Stimulated activated memory B cell treated with anti-CD40 and anti-IgM and Interleukin-4, amounts not matched to agents 10 μg/mL and 1 μg/mL and 100 μg/mL, for 72 hours (primary cell): ENCODE measurements at regions not wholly inside any gene's neighbourhood (a gene's known extent, or its start where the extent isn't known, plus 50 kb on each side); places are given as distances from the start of the nearest gene placed in this dataset.
A peak's percentile ranks its signal among the peaks of the same experiment; 100 is the strongest.

Source experiments
- ATAC-seq: fragments of 150-1000 bp; cut with Tn5 transposase; 2 replicates; pipeline ENCODE4 v1.10.0; 2021
- H3K27ac Mint-ChIP-seq: one replicate; pipeline ENCODE4 v1.8.0; 2022; ENCODE audit warnings: mild to moderate bottlenecking, mixed read lengths
- H3K27me3 Mint-ChIP-seq: one replicate; pipeline ENCODE4 v1.8.0; 2022; ENCODE audit warnings: mixed read lengths
- H3K36me3 Mint-ChIP-seq: one replicate; pipeline ENCODE4 v1.8.0; 2022; ENCODE audit warnings: mixed read lengths
- H3K4me1 Mint-ChIP-seq: one replicate; pipeline ENCODE4 v1.8.0; 2022; ENCODE audit warnings: mixed read lengths
- H3K4me3 Mint-ChIP-seq: one replicate; pipeline ENCODE4 v1.8.0; 2022; ENCODE audit warnings: mild to moderate bottlenecking, moderate library complexity, mixed read lengths
- H3K9me3 Mint-ChIP-seq: one replicate; pipeline ENCODE4 v1.8.0; 2022; ENCODE audit warnings: mixed read lengths

GRCh38 chr5:155485386-155485785, 471.8 kb downstream of the KIF4B start:
- no peak for ATAC-seq
- no peaks in the 10 kb centered on the region for H3K36me3 Mint-ChIP-seq
- peaks cover 5% of the 10 kb centered on the region for H3K9me3 Mint-ChIP-seq
- H3K4me1 Mint-ChIP-seq: no peaks in the 10 kb centered on the region
- no peak overlapping the region for H3K27ac Mint-ChIP-seq
- no peak overlapping the region for H3K4me3 Mint-ChIP-seq
- H3K27me3 Mint-ChIP-seq: peaks cover 9% of the 10 kb centered on the region

GRCh38 chr5:155489949-155490348, 476.4 kb downstream of the KIF4B start:
- Mint-ChIP-seq H3K4me1 (no peaks in the 10 kb centered on the region), H3K4me3 (no peak overlapping the region), H3K9me3 (peaks cover 5% of the 10 kb centered on the region), H3K27ac (no peak overlapping the region), H3K36me3 (no peaks in the 10 kb centered on the region), H3K27me3 (peaks cover 9% of the 10 kb centered on the region)
- ATAC-seq: no peak

- Mint-ChIP-seq H3K4me3 (no peak overlapping the region), H3K27me3 (peaks cover 9% of the 10 kb centered on the region), H3K4me1 (no peaks in the 10 kb centered on the region), H3K9me3 (peaks cover 5% of the 10 kb centered on the region), H3K27ac (no peak overlapping the region), H3K36me3 (no peaks in the 10 kb centered on the region)
- ATAC-seq: no peak
Measured at GRCh38 chr5:155492191-155492590, 478.6 kb downstream of the KIF4B start.

GRCh38 chr5:155504606-155505005, 491.1 kb downstream of the KIF4B start:
- Mint-ChIP-seq H3K4me3 (no peak overlapping the region), H3K9me3 (no peaks in the 10 kb centered on the region), H3K27ac (no peak overlapping the region), H3K36me3 (no peaks in the 10 kb centered on the region), H3K27me3 (peaks cover 9% of the 10 kb centered on the region), H3K4me1 (no peaks in the 10 kb centered on the region)
- peak; percentile 31 for ATAC-seq

- no peak for ATAC-seq
- Mint-ChIP-seq H3K36me3 (no peaks in the 10 kb centered on the region), H3K9me3 (no peaks in the 10 kb centered on the region), H3K27ac (no peak overlapping the region), H3K4me3 (no peak overlapping the region), H3K27me3 (peaks cover 11% of the 10 kb centered on the region), H3K4me1 (no peaks in the 10 kb centered on the region)
Measured at GRCh38 chr5:155507363-155507762, 493.8 kb downstream of the KIF4B start.

- peaks cover 11% of the 10 kb centered on the region for H3K27me3 Mint-ChIP-seq
- no peaks in the 10 kb centered on the region for H3K4me1 Mint-ChIP-seq
- H3K27ac Mint-ChIP-seq: no peak overlapping the region
- no peak overlapping the region for H3K4me3 Mint-ChIP-seq
- H3K9me3 Mint-ChIP-seq: no peaks in the 10 kb centered on the region
- ATAC-seq: no peak
- no peaks in the 10 kb centered on the region for H3K36me3 Mint-ChIP-seq
Measured at GRCh38 chr5:155508673-155509072, 495.1 kb downstream of the KIF4B start.

GRCh38 chr5:155512329-155512728, 498.8 kb downstream of the KIF4B start:
- H3K9me3 Mint-ChIP-seq: no peaks in the 10 kb centered on the region
- no peak overlapping the region for H3K27ac Mint-ChIP-seq
- no peaks in the 10 kb centered on the region for H3K4me1 Mint-ChIP-seq
- no peak for ATAC-seq
- no peak overlapping the region for H3K4me3 Mint-ChIP-seq
- H3K27me3 Mint-ChIP-seq: peaks cover 11% of the 10 kb centered on the region
- no peaks in the 10 kb centered on the region for H3K36me3 Mint-ChIP-seq

- H3K27me3 Mint-ChIP-seq: peaks cover 11% of the 10 kb centered on the region
- H3K4me1 Mint-ChIP-seq: no peaks in the 10 kb centered on the region
- no peak overlapping the region for H3K27ac Mint-ChIP-seq
- no peak overlapping the region for H3K4me3 Mint-ChIP-seq
- no peaks in the 10 kb centered on the region for H3K36me3 Mint-ChIP-seq
- no peaks in the 10 kb centered on the region for H3K9me3 Mint-ChIP-seq
- no peak for ATAC-seq
Measured at GRCh38 chr5:155514105-155514563, 500.6 kb downstream of the KIF4B start.

GRCh38 chr5:155522540-155522939, 509.0 kb downstream of the KIF4B start:
- Mint-ChIP-seq H3K4me1 (no peaks in the 10 kb centered on the region), H3K9me3 (peaks cover 2% of the 10 kb centered on the region), H3K27ac (no peak overlapping the region), H3K27me3 (peaks cover 13% of the 10 kb centered on the region), H3K36me3 (no peaks in the 10 kb centered on the region), H3K4me3 (no peak overlapping the region)
- ATAC-seq: no peak

- ATAC-seq: no peak
- Mint-ChIP-seq H3K27ac (no peak overlapping the region), H3K27me3 (no peaks in the 10 kb centered on the region), H3K9me3 (no peaks in the 10 kb centered on the region), H3K4me1 (no peaks in the 10 kb centered on the region), H3K36me3 (no peaks in the 10 kb centered on the region), H3K4me3 (no peak overlapping the region)
Measured at GRCh38 chr5:155529362-155529761, 515.8 kb downstream of the KIF4B start.

- Mint-ChIP-seq H3K9me3 (no peaks in the 10 kb centered on the region), H3K36me3 (no peaks in the 10 kb centered on the region), H3K4me1 (no peaks in the 10 kb centered on the region), H3K27me3 (no peaks in the 10 kb centered on the region), H3K4me3 (no peak overlapping the region), H3K27ac (no peak overlapping the region)
- no peak for ATAC-seq
Measured at GRCh38 chr5:155530046-155530445, 516.5 kb downstream of the KIF4B start.

GRCh38 chr5:155532621-155533311, 519.2 kb downstream of the KIF4B start:
- no peak for ATAC-seq
- no peaks in the 10 kb centered on the region for H3K27me3 Mint-ChIP-seq
- H3K4me1 Mint-ChIP-seq: no peaks in the 10 kb centered on the region
- no peaks in the 10 kb centered on the region for H3K36me3 Mint-ChIP-seq
- H3K4me3 Mint-ChIP-seq: no peak overlapping the region
- H3K27ac Mint-ChIP-seq: no peak overlapping the region
- no peaks in the 10 kb centered on the region for H3K9me3 Mint-ChIP-seq

GRCh38 chr5:155540000-155540595, 526.5 kb downstream of the KIF4B start:
- no peak overlapping the region for H3K4me3 Mint-ChIP-seq
- H3K27ac Mint-ChIP-seq: no peak overlapping the region
- ATAC-seq: no peak
- no peaks in the 10 kb centered on the region for H3K27me3 Mint-ChIP-seq
- no peaks in the 10 kb centered on the region for H3K4me1 Mint-ChIP-seq
- no peaks in the 10 kb centered on the region for H3K9me3 Mint-ChIP-seq
- no peaks in the 10 kb centered on the region for H3K36me3 Mint-ChIP-seq

- peaks cover 2% of the 10 kb centered on the region for H3K9me3 Mint-ChIP-seq
- H3K4me1 Mint-ChIP-seq: no peaks in the 10 kb centered on the region
- no peak for ATAC-seq
- no peaks in the 10 kb centered on the region for H3K36me3 Mint-ChIP-seq
- H3K4me3 Mint-ChIP-seq: no peak overlapping the region
- H3K27ac Mint-ChIP-seq: no peak overlapping the region
- H3K27me3 Mint-ChIP-seq: no peaks in the 10 kb centered on the region
Measured at GRCh38 chr5:155546075-155546474, 532.5 kb downstream of the KIF4B start.

- Mint-ChIP-seq H3K27ac (no peak overlapping the region), H3K4me1 (no peaks in the 10 kb centered on the region), H3K36me3 (no peaks in the 10 kb centered on the region), H3K27me3 (peaks cover 13% of the 10 kb centered on the region), H3K9me3 (peaks cover 2% of the 10 kb centered on the region), H3K4me3 (no peak overlapping the region)
- ATAC-seq: no peak
Measured at GRCh38 chr5:155554500-155554899, 540.9 kb downstream of the KIF4B start.

GRCh38 chr5:155556222-155556621, 542.7 kb downstream of the KIF4B start:
- Mint-ChIP-seq H3K4me1 (no peaks in the 10 kb centered on the region), H3K9me3 (no peaks in the 10 kb centered on the region), H3K27me3 (peaks cover 23% of the 10 kb centered on the region), H3K27ac (no peak overlapping the region), H3K36me3 (no peaks in the 10 kb centered on the region), H3K4me3 (no peak overlapping the region)
- ATAC-seq: no peak
